IMR-90 (cell line): ENCODE measurements at regions not wholly inside any gene's neighbourhood (a gene's known extent, or its start where the extent isn't known, plus 50 kb on each side); places are given as distances from the start of the nearest gene placed in this dataset.

Source experiments
- CEBPB ChIP-seq: IDR thresholded peaks from 2 replicates; pipeline ENCODE4 v1.6.1; 2012; ENCODE audit warnings: low read depth, low read length, improper control_type of control experiment
- POLR2A ChIP-seq: IDR thresholded peaks from 2 replicates; pipeline ENCODE4 v1.6.1; 2012; ENCODE audit warnings: mild to moderate bottlenecking, low read depth, low read length
- RCOR1 ChIP-seq: IDR thresholded peaks from 2 replicates; pipeline ENCODE4 v1.6.1; 2012; ENCODE audit warnings: mild to moderate bottlenecking, low read length, improper control_type of control experiment; ENCODE audit not compliant: insufficient replicate concordance
- TF ChIP-seq, protein P1 (sequence below): conservative IDR thresholded peaks from 2 replicates; pipeline ENCODE4 v1.5.1; 2012; ENCODE audit warnings: mild to moderate bottlenecking, low read depth, low read length, improper control_type of control experiment

DNA sequence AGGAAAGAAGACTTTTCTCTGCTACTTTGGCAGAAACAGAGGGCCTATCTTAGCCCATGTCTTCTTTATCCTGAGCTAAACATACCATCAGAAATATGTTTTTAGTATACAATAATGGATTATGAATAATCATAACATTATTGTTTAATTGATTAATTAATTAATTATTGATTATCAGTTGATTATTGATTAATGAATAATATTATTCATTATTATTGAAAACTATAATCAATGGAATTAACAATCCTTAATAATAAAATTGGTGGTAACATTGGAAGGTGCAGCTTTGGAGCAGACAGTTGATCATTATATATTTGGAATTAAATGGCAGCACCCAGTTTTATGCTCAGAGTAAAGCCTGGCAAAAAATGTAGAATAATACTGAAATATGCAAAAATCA lies 655.9 kb upstream of the ARGLU1 start:
- TF ChIP-seq, protein P1, sequence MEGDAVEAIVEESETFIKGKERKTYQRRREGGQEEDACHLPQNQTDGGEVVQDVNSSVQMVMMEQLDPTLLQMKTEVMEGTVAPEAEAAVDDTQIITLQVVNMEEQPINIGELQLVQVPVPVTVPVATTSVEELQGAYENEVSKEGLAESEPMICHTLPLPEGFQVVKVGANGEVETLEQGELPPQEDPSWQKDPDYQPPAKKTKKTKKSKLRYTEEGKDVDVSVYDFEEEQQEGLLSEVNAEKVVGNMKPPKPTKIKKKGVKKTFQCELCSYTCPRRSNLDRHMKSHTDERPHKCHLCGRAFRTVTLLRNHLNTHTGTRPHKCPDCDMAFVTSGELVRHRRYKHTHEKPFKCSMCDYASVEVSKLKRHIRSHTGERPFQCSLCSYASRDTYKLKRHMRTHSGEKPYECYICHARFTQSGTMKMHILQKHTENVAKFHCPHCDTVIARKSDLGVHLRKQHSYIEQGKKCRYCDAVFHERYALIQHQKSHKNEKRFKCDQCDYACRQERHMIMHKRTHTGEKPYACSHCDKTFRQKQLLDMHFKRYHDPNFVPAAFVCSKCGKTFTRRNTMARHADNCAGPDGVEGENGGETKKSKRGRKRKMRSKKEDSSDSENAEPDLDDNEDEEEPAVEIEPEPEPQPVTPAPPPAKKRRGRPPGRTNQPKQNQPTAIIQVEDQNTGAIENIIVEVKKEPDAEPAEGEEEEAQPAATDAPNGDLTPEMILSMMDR: no peak
- TF ChIP-seq RCOR1 (no peak), POLR2A (no peak), CEBPB (no peak)
